Transverse colon (tissue), 4 donors: ENCODE measurements at regions not wholly inside any gene's neighbourhood (a gene's known extent, or its start where the extent isn't known, plus 50 kb on each side); places are given as distances from the start of the nearest gene placed in this dataset.

Source experiments
- CTCF ChIP-seq, 5 experiments: fragments of 200-600 bp in 3 of 5; fragments of 450-650 bp in 2 of 5; sonication (generic) in 3 of 5; IDR thresholded peaks; 1 replicate in 2 of 5; 2 replicates in 3 of 5; pipeline ENCODE4 v1.5.1; 2016 to 2017; ENCODE audit warnings: antibody characterized with exemption in 5 of 5, inconsistent platforms in 3 of 5, mild to moderate bottlenecking in 2 of 5, moderate library complexity in 1 of 5
- EP300 ChIP-seq: sonication (generic); formaldehyde crosslinking; IDR thresholded peaks from one replicate; pipeline ENCODE4 v1.6.1; 2017; ENCODE audit warnings: antibody characterized with exemption, low read depth
- POLR2AphosphoS5 ChIP-seq, 3 donors: sonication (generic); formaldehyde crosslinking; IDR thresholded peaks; one replicate each; pipeline ENCODE4 v1.6.1; 2016; ENCODE audit warnings: antibody characterized with exemption in 3 of 3

- TF ChIP-seq CTCF (IDR thresholded peaks at IDR 0.05) (no peak), POLR2AphosphoS5 (IDR thresholded peaks at IDR 0.05) (no peak), EP300 (no peak)
These were observed 219.5 kb upstream of the POT1 start for GRCh38 chr7:125149151-125149550.
